GM23248 (cell line): ENCODE measurements at regions not wholly inside any gene's neighbourhood (a gene's known extent, or its start where the extent isn't known, plus 50 kb on each side); places are given as distances from the start of the nearest gene placed in this dataset.

Experiments
- EZH2 ChIP-seq: fragments of 200-600 bp; sonication (generic); IDR thresholded peaks from 2 replicates; pipeline ENCODE4 v1.6.1; 2018; ENCODE audit warnings: antibody characterized with exemption, mild to moderate bottlenecking; ENCODE audit not compliant: insufficient read depth, poor library complexity, severe bottlenecking
- EZH2phosphoT487 ChIP-seq: fragments of 200-600 bp; sonication (generic); IDR thresholded peaks from 2 replicates; pipeline ENCODE4 v1.6.1; 2018; ENCODE audit warnings: antibody characterized with exemption, moderate library complexity, mild to moderate bottlenecking, low read depth; ENCODE audit not compliant: insufficient read depth

GRCh38 chr10:117868151-117868550, 178.6 kb downstream of the RAB11FIP2 start:
- TF ChIP-seq EZH2phosphoT487, result no peak
- no peak for TF ChIP-seq EZH2
